AG20443 (cell line): ENCODE measurements at regions not wholly inside any gene's neighbourhood (a gene's known extent, or its start where the extent isn't known, plus 50 kb on each side); places are given as distances from the start of the nearest gene placed in this dataset.

Source experiments
- DNase-seq: peaks from one replicate; pipeline ENCODE4 v3.0.0; 2012; ENCODE audit warnings: low spot score, mixed read lengths

DNA sequence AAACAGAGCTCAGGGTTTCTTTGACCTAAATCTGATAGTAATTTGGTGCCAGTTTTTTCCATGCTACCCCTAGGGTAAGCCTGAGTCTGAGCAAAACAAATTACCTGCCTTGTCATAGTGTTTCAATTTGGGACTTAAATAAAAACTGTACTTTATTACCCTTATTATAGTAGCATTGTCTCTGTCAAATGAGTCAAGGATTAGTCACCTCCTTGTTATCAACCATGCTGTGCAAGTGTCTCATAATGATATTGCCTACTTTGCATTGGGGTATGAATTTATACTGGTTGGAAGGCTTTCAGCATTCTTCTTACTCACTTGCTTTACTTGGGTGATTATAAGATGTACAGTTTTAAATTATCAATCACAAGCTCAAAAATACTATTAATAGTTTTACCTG, 380.0 kb downstream of the LRFN5 start:
- DNase-seq, result no peak

DNA sequence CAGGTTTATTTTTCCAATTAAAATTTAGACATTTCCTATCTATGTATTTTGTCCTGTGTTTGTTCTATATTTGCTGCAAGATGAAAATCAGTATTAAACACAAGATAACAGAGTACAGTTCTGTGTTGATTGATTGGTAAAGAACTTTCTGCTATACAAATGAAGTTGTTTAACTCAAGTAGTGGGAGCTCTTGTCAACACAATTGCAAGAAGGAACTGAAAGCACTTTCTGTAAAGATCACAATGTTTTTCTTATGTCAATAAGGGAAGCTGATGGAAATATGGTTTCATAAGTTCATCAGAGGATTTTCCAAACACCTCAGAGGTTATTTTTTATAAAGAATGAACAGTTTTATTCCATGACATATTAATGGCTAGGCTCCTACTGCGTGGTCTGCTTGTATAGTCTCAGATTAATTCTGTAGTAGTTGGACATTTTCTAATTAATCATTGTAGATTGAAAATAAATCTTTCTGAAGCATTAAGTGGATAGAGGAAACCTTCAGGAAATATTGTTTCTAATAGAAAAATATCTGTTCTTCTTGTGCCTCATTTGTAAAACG, 379.5 kb downstream of the LRFN5 start:
- DNase-seq, result no peak

DNA sequence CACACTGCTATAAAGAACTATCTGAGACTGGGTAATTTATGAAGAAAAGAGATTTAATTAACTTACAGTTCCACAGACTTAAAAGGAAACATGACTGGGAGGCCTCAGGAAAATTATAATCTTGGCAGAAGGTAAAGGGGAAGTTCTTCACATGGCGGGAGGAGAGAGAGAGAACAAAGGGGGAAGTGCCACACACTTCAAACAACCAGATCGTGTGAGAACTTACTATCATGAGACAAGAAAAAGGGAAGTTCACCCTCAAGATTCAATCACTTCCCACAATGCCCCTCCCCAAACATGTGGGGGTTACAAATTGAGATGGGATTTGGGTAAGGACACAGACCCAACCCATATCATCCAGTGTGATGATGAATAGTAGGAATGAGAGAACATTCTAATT, 366.5 kb downstream of the LRFN5 start:
- no peak for DNase-seq

DNA sequence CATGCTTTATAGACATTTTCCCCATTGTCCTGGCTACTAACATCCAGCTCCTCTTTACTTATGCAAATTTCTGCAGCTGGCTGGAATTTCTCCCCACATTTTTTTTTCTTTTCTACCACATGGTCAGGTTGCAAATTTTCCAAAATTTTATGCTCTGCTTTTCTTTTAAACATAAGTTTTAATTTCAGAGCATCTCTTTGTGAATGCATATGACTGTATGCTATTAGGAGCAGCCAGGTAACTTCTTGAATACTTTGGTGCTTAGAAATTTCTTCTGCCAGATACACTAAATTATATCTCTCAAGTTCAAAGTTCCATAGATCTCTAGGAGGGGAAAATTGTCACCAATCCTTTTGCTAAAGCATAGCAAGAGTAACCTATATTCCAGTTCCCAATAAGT, 365.9 kb downstream of the LRFN5 start:
- no peak for DNase-seq

DNA sequence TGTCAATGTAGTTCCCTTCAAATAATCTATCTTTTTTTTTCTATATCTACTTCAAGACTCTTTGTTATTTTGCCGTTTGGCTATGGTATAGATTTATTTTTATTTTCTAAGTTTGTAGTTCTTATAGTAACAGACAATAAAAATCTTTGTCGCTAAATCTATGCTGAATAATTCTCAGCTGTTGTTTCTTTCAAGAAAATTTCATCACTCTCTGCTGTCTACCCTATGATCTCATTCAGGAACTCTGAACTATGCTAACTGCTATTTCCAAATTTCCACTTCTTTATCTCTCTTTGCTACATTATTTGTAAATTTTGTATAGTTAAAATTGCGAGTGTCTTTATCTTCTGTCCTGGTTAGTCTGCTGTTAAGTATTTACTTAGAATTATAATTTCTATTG, 353.6 kb downstream of the LRFN5 start:
- no peak for DNase-seq

DNA sequence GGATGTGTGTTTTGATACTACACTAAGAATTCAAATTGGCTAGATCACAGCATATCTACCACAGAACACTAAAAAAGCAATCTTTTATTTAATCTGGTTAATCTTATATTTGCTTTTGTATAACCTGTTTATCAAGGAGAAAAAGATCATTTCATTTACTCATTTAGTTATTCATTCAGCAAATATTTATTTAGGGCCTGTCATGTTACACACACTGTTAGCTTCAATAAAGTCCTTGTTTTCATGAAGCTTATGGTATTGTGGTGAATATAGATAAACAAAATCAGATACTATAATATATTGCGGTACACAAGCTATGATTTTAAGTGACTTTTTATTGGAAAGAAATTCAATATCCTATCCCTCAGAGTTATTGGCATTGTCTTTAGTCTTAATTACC, 350.8 kb downstream of the LRFN5 start:
- no peak for DNase-seq
